ENCODE measurements at regions not wholly inside any gene's neighbourhood (a gene's known extent, or its start where the extent isn't known, plus 50 kb on each side); places are given as distances from the start of the nearest gene placed in this dataset.

- TF ChIP-seq POLR2A (IDR thresholded peaks at IDR 0.05) (no peak), CTCF (IDR thresholded peaks at IDR 0.05) (no peak)
These were observed 99.3 kb upstream of the TMEM18 start for GRCh38 chr2:776487-776886.

Measured in prostate gland (tissue), 2 donors.